ENCODE measurements at regions not wholly inside any gene's neighbourhood (a gene's known extent, or its start where the extent isn't known, plus 50 kb on each side); places are given as distances from the start of the nearest gene placed in this dataset.
"Not testable (repeated sequence)": the region's sequence is repeated elsewhere in the genome, so short reads cannot be mapped to it uniquely, and the experiment has no call there.

- Histone ChIP-seq H3K9ac (ENCODE audit: low read depth, low read length) (no peak overlapping the region), H3K4me2 (ENCODE audit: insufficient read depth, low read length) (no peak overlapping the region), H3K9me3 (ENCODE audit: insufficient read depth, low read length, severe bottlenecking) (no peaks in the 10 kb centered on the region), H3K4me1 (ENCODE audit: insufficient read depth, low read length) (no peaks in the 10 kb centered on the region), H3K27ac (ENCODE audit: low read length) (no peak overlapping the region), H3K27me3 (ENCODE audit: insufficient read depth, low read length, poor library complexity) (no peaks in the 10 kb centered on the region), H3K4me3 (ENCODE audit: low read depth in 1 of 2, low read length in 2 of 2) (no peak overlapping the region), H2AFZ (ENCODE audit: low read depth, low read length) (no peak overlapping the region), H3K36me3 (ENCODE audit: insufficient read depth, low read length) (no peaks in the 10 kb centered on the region), H3K79me2 (ENCODE audit: insufficient read depth, low read length) (no peaks in the 10 kb centered on the region), H4K20me1 (ENCODE audit: insufficient read depth, low read length) (no peaks in the 10 kb centered on the region)
- ATAC-seq (ENCODE audit: insufficient read depth, low read depth) = no peak
- DNase-seq = no peak
- no peak for TF ChIP-seq CTCF (IDR thresholded peaks at IDR 0.05; ENCODE audit: borderline replicate concordance, extremely low read depth, low read length, poor library complexity, severe bottlenecking)
- no peak for TF ChIP-seq EZH2 (IDR thresholded peaks at IDR 0.05; ENCODE audit: borderline replicate concordance, low read depth, low read length, severe bottlenecking)
These were observed 358.4 kb downstream of the GLUD2 start for GRCh38 chrX:121405826-121406225.

- H3K9ac ChIP-seq (ENCODE audit: low read depth, low read length) = no peak overlapping the region
- ATAC-seq (ENCODE audit: insufficient read depth, low read depth) (no peak), DNase-seq (no peak)
- TF ChIP-seq EZH2 (IDR thresholded peaks at IDR 0.05; ENCODE audit: borderline replicate concordance, low read depth, low read length, severe bottlenecking) (no peak), CTCF (IDR thresholded peaks at IDR 0.05; ENCODE audit: borderline replicate concordance, extremely low read depth, low read length, poor library complexity, severe bottlenecking) (no peak)
- no peaks in the 10 kb centered on the region for H3K4me1 ChIP-seq (ENCODE audit: insufficient read depth, low read length)
- H3K36me3 ChIP-seq (ENCODE audit: insufficient read depth, low read length) = no peaks in the 10 kb centered on the region
- H3K9me3 ChIP-seq (ENCODE audit: insufficient read depth, low read length, severe bottlenecking) = no peaks in the 10 kb centered on the region
- no peak overlapping the region for H3K4me3 ChIP-seq (ENCODE audit: low read depth in 1 of 2, low read length in 2 of 2)
- H3K27me3 ChIP-seq (ENCODE audit: insufficient read depth, low read length, poor library complexity) = no peaks in the 10 kb centered on the region
- no peak overlapping the region for H3K4me2 ChIP-seq (ENCODE audit: insufficient read depth, low read length)
- H2AFZ ChIP-seq (ENCODE audit: low read depth, low read length) = no peak overlapping the region
- no peaks in the 10 kb centered on the region for H3K79me2 ChIP-seq (ENCODE audit: insufficient read depth, low read length)
- no peaks in the 10 kb centered on the region for H4K20me1 ChIP-seq (ENCODE audit: insufficient read depth, low read length)
- no peak overlapping the region for H3K27ac ChIP-seq (ENCODE audit: low read length)
These were observed 360.2 kb downstream of the GLUD2 start for GRCh38 chrX:121407627-121408026.

DNA sequence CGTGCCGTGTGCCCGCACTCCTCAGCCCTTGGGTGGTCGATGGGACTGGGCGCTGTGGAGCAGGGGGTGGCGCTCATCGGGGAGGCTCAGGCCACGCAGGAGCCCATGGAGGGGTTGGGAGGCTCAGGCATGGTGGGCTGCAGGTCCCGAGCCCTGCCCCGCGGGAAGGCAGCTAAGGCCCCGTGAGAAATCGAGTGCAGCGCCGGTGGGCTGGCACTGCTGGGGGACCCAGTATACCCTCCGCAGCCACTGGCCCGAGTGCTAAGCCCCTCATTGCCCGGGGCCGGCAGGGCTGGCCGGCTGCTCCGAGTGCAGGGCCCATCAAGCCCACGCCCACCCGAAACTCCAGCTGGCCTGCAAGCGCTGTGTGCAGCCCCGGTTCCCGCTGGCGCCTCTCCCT lies 384.1 kb downstream of the GLUD2 start:
- not testable (repeated sequence) for H3K79me2 ChIP-seq (ENCODE audit: insufficient read depth, low read length); H3K27ac ChIP-seq (ENCODE audit: low read length); ATAC-seq (ENCODE audit: insufficient read depth, low read depth); H3K9me3 ChIP-seq (ENCODE audit: insufficient read depth, low read length, severe bottlenecking); H3K4me2 ChIP-seq (ENCODE audit: insufficient read depth, low read length); H3K4me3 ChIP-seq (ENCODE audit: low read depth in 1 of 2, low read length in 2 of 2); H3K36me3 ChIP-seq (ENCODE audit: insufficient read depth, low read length); H2AFZ ChIP-seq (ENCODE audit: low read depth, low read length); H4K20me1 ChIP-seq (ENCODE audit: insufficient read depth, low read length); H3K9ac ChIP-seq (ENCODE audit: low read depth, low read length); H3K4me1 ChIP-seq (ENCODE audit: insufficient read depth, low read length); DNase-seq; H3K27me3 ChIP-seq (ENCODE audit: insufficient read depth, low read length, poor library complexity)

GRCh38 chrX:121433289-121433688 lies 385.9 kb downstream of the GLUD2 start:
- no peak for DNase-seq
- Histone ChIP-seq H3K27ac (ENCODE audit: low read length) (no peak overlapping the region), H3K9ac (ENCODE audit: low read depth, low read length) (no peak overlapping the region), H3K4me2 (ENCODE audit: insufficient read depth, low read length) (no peak overlapping the region), H3K79me2 (ENCODE audit: insufficient read depth, low read length) (no peaks in the 10 kb centered on the region), H3K9me3 (ENCODE audit: insufficient read depth, low read length, severe bottlenecking) (no peaks in the 10 kb centered on the region), H3K27me3 (ENCODE audit: insufficient read depth, low read length, poor library complexity) (no peaks in the 10 kb centered on the region), H2AFZ (ENCODE audit: low read depth, low read length) (no peak overlapping the region), H3K4me3 (ENCODE audit: low read depth in 1 of 2, low read length in 2 of 2) (no peak overlapping the region), H3K4me1 (ENCODE audit: insufficient read depth, low read length) (no peaks in the 10 kb centered on the region), H4K20me1 (ENCODE audit: insufficient read depth, low read length) (no peaks in the 10 kb centered on the region), H3K36me3 (ENCODE audit: insufficient read depth, low read length) (no peaks in the 10 kb centered on the region)
- ATAC-seq (ENCODE audit: insufficient read depth, low read depth) = no peak
- no peak for TF ChIP-seq CTCF (IDR thresholded peaks at IDR 0.05; ENCODE audit: borderline replicate concordance, extremely low read depth, low read length, poor library complexity, severe bottlenecking)
- no peak for TF ChIP-seq EZH2 (IDR thresholded peaks at IDR 0.05; ENCODE audit: borderline replicate concordance, low read depth, low read length, severe bottlenecking)

DNA sequence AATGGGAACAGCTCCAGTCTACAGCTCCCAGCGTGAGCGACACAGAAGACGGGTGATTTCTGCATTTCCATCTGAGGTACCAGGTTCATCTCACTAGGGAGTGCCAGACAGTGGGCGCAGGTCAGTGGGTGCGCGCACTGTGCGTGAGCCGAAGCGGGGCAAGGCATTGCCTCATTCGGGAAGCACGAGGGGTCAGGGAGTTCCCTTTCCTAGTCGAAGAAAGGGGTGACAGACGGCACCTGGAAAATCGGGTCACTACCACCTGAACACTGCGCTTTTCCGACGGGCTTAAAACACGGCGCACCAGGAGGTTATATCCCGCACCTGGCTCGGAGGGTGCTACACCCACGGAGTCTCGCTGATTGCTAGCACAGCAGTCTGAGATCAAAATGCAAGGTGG lies 390.3 kb downstream of the GLUD2 start:
- H3K36me3 ChIP-seq (ENCODE audit: insufficient read depth, low read length); H3K9ac ChIP-seq (ENCODE audit: low read depth, low read length); H2AFZ ChIP-seq (ENCODE audit: low read depth, low read length); H3K4me3 ChIP-seq (ENCODE audit: low read depth in 1 of 2, low read length in 2 of 2); H3K4me2 ChIP-seq (ENCODE audit: insufficient read depth, low read length); ATAC-seq (ENCODE audit: insufficient read depth, low read depth); DNase-seq; H3K27me3 ChIP-seq (ENCODE audit: insufficient read depth, low read length, poor library complexity); H3K27ac ChIP-seq (ENCODE audit: low read length); H3K9me3 ChIP-seq (ENCODE audit: insufficient read depth, low read length, severe bottlenecking); H3K4me1 ChIP-seq (ENCODE audit: insufficient read depth, low read length); H3K79me2 ChIP-seq (ENCODE audit: insufficient read depth, low read length); H4K20me1 ChIP-seq (ENCODE audit: insufficient read depth, low read length): not testable (repeated sequence)

Data from DND-41 (cell line).